GM10266 (cell line): ENCODE measurements at regions not wholly inside any gene's neighbourhood (a gene's known extent, or its start where the extent isn't known, plus 50 kb on each side); places are given as distances from the start of the nearest gene placed in this dataset.

Experiments
- DNase-seq: peaks from one replicate; pipeline ENCODE4 v3.0.0; 2012; ENCODE audit errors: extremely low spot score
- TF ChIP-seq, protein P1 (sequence below): IDR thresholded peaks from 2 replicates; pipeline ENCODE4 v1.5.1; 2012; ENCODE audit warnings: mild to moderate bottlenecking, low read depth; ENCODE audit not compliant: control insufficient read depth, insufficient read depth; ENCODE audit errors: missing control alignments

DNA sequence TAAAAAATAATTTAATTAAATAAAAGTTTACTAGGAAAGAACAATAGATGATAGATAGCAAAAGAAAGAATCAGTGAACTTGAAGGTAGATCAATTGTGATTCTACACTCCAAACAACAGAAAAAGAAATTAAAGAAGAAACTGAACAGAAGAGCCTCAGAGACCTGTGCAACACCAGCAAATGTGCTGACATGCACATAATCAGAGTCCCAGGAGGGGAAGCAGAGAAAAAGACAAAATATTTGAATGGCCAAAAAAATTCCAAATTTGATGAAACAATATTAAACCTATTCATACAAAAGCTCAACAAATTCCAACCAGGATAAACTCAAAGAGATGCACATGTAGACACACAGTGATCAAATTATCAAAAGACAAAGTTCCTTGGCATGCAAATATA is 267.5 kb upstream of the OPRM1 start:
- TF ChIP-seq, protein P1, sequence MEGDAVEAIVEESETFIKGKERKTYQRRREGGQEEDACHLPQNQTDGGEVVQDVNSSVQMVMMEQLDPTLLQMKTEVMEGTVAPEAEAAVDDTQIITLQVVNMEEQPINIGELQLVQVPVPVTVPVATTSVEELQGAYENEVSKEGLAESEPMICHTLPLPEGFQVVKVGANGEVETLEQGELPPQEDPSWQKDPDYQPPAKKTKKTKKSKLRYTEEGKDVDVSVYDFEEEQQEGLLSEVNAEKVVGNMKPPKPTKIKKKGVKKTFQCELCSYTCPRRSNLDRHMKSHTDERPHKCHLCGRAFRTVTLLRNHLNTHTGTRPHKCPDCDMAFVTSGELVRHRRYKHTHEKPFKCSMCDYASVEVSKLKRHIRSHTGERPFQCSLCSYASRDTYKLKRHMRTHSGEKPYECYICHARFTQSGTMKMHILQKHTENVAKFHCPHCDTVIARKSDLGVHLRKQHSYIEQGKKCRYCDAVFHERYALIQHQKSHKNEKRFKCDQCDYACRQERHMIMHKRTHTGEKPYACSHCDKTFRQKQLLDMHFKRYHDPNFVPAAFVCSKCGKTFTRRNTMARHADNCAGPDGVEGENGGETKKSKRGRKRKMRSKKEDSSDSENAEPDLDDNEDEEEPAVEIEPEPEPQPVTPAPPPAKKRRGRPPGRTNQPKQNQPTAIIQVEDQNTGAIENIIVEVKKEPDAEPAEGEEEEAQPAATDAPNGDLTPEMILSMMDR, result no peak
- DNase-seq, result no peak

- DNase-seq, result no peak
- TF ChIP-seq, protein P1, result no peak
Observed at GRCh38 chr6:153767127-153767526, 271.9 kb upstream of the OPRM1 start.

DNA sequence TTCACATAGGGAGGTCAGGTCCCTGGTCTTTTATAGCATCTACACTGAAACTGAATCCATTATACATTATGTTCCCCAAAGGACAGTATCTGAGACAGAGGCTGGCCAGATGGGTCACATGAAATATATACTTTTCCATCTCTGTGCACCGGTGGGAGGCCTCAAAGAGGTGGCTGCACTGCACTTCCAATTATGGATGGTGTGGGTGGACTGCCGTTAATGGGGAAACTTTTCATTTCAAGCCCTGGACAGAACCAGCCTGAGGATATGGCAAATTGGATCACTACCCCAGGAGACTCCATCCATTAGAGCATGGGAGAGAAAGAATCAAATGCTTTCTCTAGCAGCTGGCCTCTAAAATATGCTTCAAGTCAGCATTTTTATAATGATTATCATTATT is 280.5 kb upstream of the OPRM1 start:
- TF ChIP-seq, protein P1, result no peak
- no peak for DNase-seq

GRCh38 chr6:153735761-153736160 is 303.3 kb upstream of the OPRM1 start:
- DNase-seq, result no peak
- TF ChIP-seq, protein P1, result no peak

GRCh38 chr6:153729189-153729588 is 309.9 kb upstream of the OPRM1 start:
- TF ChIP-seq, protein P1, result no peak
- no peak for DNase-seq

GRCh38 chr6:153727885-153728284 is 311.2 kb upstream of the OPRM1 start:
- TF ChIP-seq, protein P1, result no peak

GRCh38 chr6:153725456-153725855 is 313.6 kb upstream of the OPRM1 start:
- no peak for DNase-seq
- TF ChIP-seq, protein P1, result no peak

More at GRCh38 chr6:153727885-153728284, 311.2 kb upstream of the OPRM1 start:
- no peak for DNase-seq
